Adrenal gland (tissue), 5 donors: ENCODE measurements at regions not wholly inside any gene's neighbourhood (a gene's known extent, or its start where the extent isn't known, plus 50 kb on each side); places are given as distances from the start of the nearest gene placed in this dataset.
"Not testable (repeated sequence)": the region's sequence is repeated elsewhere in the genome, so short reads cannot be mapped to it uniquely, and the experiment has no call there.

Experiments used
- POLR2A ChIP-seq, 2 donors: fragments of 450-650 bp; IDR thresholded peaks; one replicate each; pipeline ENCODE4 v1.6.1; 2017; ENCODE audit warnings: antibody characterized with exemption in 2 of 2, mild to moderate bottlenecking in 2 of 2, moderate library complexity in 1 of 2
- TF ChIP-seq, protein P1 (sequence below), 6 experiments: fragments of 450-650 bp in 4 of 6; fragments of 200-600 bp in 2 of 6; sonication (generic) in 1 of 6; IDR thresholded peaks; 1 replicate in 5 of 6; 2 replicates in 1 of 6; pipeline versions ENCODE4 v1.5.1 to v1.8.0; 2016 to 2021; ENCODE audit warnings: antibody characterized with exemption in 6 of 6, mild to moderate bottlenecking in 2 of 6, moderate library complexity in 1 of 6
- donor health status: DM: no; HTN: no; CAD: no.

GRCh38 chr15:22726104-22726503 lies 60.3 kb upstream of the NIPA1 start:
- TF ChIP-seq POLR2A (IDR thresholded peaks at IDR 0.05): not testable (repeated sequence)
- TF ChIP-seq, protein P1, sequence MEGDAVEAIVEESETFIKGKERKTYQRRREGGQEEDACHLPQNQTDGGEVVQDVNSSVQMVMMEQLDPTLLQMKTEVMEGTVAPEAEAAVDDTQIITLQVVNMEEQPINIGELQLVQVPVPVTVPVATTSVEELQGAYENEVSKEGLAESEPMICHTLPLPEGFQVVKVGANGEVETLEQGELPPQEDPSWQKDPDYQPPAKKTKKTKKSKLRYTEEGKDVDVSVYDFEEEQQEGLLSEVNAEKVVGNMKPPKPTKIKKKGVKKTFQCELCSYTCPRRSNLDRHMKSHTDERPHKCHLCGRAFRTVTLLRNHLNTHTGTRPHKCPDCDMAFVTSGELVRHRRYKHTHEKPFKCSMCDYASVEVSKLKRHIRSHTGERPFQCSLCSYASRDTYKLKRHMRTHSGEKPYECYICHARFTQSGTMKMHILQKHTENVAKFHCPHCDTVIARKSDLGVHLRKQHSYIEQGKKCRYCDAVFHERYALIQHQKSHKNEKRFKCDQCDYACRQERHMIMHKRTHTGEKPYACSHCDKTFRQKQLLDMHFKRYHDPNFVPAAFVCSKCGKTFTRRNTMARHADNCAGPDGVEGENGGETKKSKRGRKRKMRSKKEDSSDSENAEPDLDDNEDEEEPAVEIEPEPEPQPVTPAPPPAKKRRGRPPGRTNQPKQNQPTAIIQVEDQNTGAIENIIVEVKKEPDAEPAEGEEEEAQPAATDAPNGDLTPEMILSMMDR (IDR thresholded peaks at IDR 0.05): not testable (repeated sequence)
